ENCODE measurements at regions not wholly inside any gene's neighbourhood (a gene's known extent, or its start where the extent isn't known, plus 50 kb on each side); places are given as distances from the start of the nearest gene placed in this dataset.

- FAIRE-seq, result no peak
- H3K4me2 ChIP-seq (ENCODE audit: control insufficient read depth, extremely low read depth, insufficient read depth, low read depth, low read length), result no peak overlapping the region
- H3K4me3 ChIP-seq (ENCODE audit: control insufficient read depth in 2 of 3, extremely low read depth in 1 of 3, insufficient read depth in 2 of 3, low read depth in 1 of 3, low read length in 3 of 3), result no peak overlapping the region
- no peak overlapping the region for H3K27ac ChIP-seq (ENCODE audit: control insufficient read depth, insufficient read depth, low read length)
- DNase-seq (ENCODE audit: low read depth, low spot score), result no peak
- no peaks in the 10 kb centered on the region for H3K36me3 ChIP-seq (ENCODE audit: control insufficient read depth in 2 of 2, extremely low read depth in 1 of 2, insufficient read depth in 2 of 2, low read length in 2 of 2)
- dilution Hi-C loops (cut with MboI; ENCODE audit: extremely low pct_ligation_motif_present, low sequenced_read_pairs), result no loop called here
- no peaks in the 10 kb centered on the region for H3K27me3 ChIP-seq (ENCODE audit: control insufficient read depth, extremely low read depth, insufficient read depth, low read length)
- no peaks in the 10 kb centered on the region for H3K9me1 ChIP-seq (ENCODE audit: control insufficient read depth, extremely low read depth, insufficient read depth, low read length)
- H3K79me2 ChIP-seq (ENCODE audit: control insufficient read depth, insufficient read depth, low read length), result no peaks in the 10 kb centered on the region
- H2AFZ ChIP-seq (ENCODE audit: control insufficient read depth, low read length), result no peak overlapping the region
- no peaks in the 10 kb centered on the region for H4K20me1 ChIP-seq (ENCODE audit: control insufficient read depth, extremely low read depth, insufficient read depth, low read length)
- TF ChIP-seq EZH2 (IDR thresholded peaks at IDR 0.05; ENCODE audit: low read length) (no peak), CTCF (optimal IDR thresholded peaks at IDR 0.05 in 1 of 3, IDR thresholded peaks at IDR 0.05 in 1 of 3, conservative IDR thresholded peaks at IDR 0.05 in 1 of 3; ENCODE audit: extremely low read depth in 1 of 3, insufficient read depth in 2 of 3, low read length in 3 of 3) (no peak)
- H3K9me3 ChIP-seq (ENCODE audit: control insufficient read depth, low read depth, low read length), result no peaks in the 10 kb centered on the region
- H3K4me1 ChIP-seq (ENCODE audit: control insufficient read depth, extremely low read depth, insufficient read depth, low read length), result no peaks in the 10 kb centered on the region
- no peak overlapping the region for H3K9ac ChIP-seq (ENCODE audit: control insufficient read depth, extremely low read depth, insufficient read depth, low read length)
Observed at GRCh38 chr4:124111411-124111810, 601.1 kb downstream of the ANKRD50 start.

GRCh38 chr4:124111922-124112321 is 600.6 kb downstream of the ANKRD50 start:
- H3K9ac ChIP-seq (ENCODE audit: control insufficient read depth, extremely low read depth, insufficient read depth, low read length), result no peak overlapping the region

More at GRCh38 chr4:124111922-124112321, 600.6 kb downstream of the ANKRD50 start:
- Histone ChIP-seq H3K9me1 (ENCODE audit: control insufficient read depth, extremely low read depth, insufficient read depth, low read length) (no peaks in the 10 kb centered on the region), H3K36me3 (ENCODE audit: control insufficient read depth in 2 of 2, extremely low read depth in 1 of 2, insufficient read depth in 2 of 2, low read length in 2 of 2) (no peaks in the 10 kb centered on the region), H3K4me3 (ENCODE audit: control insufficient read depth in 2 of 3, extremely low read depth in 1 of 3, insufficient read depth in 2 of 3, low read depth in 1 of 3, low read length in 3 of 3) (no peak overlapping the region), H3K27ac (ENCODE audit: control insufficient read depth, insufficient read depth, low read length) (no peak overlapping the region), H3K27me3 (ENCODE audit: control insufficient read depth, extremely low read depth, insufficient read depth, low read length) (no peaks in the 10 kb centered on the region), H2AFZ (ENCODE audit: control insufficient read depth, low read length) (no peak overlapping the region), H3K4me2 (ENCODE audit: control insufficient read depth, extremely low read depth, insufficient read depth, low read depth, low read length) (no peak overlapping the region), H3K4me1 (ENCODE audit: control insufficient read depth, extremely low read depth, insufficient read depth, low read length) (no peaks in the 10 kb centered on the region), H3K79me2 (ENCODE audit: control insufficient read depth, insufficient read depth, low read length) (no peaks in the 10 kb centered on the region), H4K20me1 (ENCODE audit: control insufficient read depth, extremely low read depth, insufficient read depth, low read length) (no peaks in the 10 kb centered on the region), H3K9me3 (ENCODE audit: control insufficient read depth, low read depth, low read length) (no peaks in the 10 kb centered on the region)
- dilution Hi-C loops (cut with MboI; ENCODE audit: extremely low pct_ligation_motif_present, low sequenced_read_pairs), result no loop called here
- TF ChIP-seq EZH2 (IDR thresholded peaks at IDR 0.05; ENCODE audit: low read length), result no peak
- peak; percentile 45 to 62 (median 55) for TF ChIP-seq CTCF (optimal IDR thresholded peaks at IDR 0.05 in 1 of 3, IDR thresholded peaks at IDR 0.05 in 1 of 3, conservative IDR thresholded peaks at IDR 0.05 in 1 of 3; ENCODE audit: extremely low read depth in 1 of 3, insufficient read depth in 2 of 3, low read length in 3 of 3)
- FAIRE-seq (peak; percentile 51), DNase-seq (ENCODE audit: low read depth, low spot score) (no peak)
